ENCODE measurements at regions not wholly inside any gene's neighbourhood (a gene's known extent, or its start where the extent isn't known, plus 50 kb on each side); places are given as distances from the start of the nearest gene placed in this dataset.

GRCh38 chr1:192488058-192488457, 87.5 kb upstream of the RGS1 start (continued):
- TF ChIP-seq CTBP2 (IDR thresholded peaks at IDR 0.05; ENCODE audit: borderline replicate concordance, insufficient read depth, insufficient read length, low read length) (no peak), KDM5A (IDR thresholded peaks at IDR 0.05; ENCODE audit: low read length) (no peak), TAF1 (IDR thresholded peaks at IDR 0.05; ENCODE audit: low read depth, low read length) (no peak), EP300 (IDR thresholded peaks at IDR 0.05; ENCODE audit: borderline replicate concordance in 1 of 2, low read depth in 2 of 2, low read length in 2 of 2) (no peak), GABPA (IDR thresholded peaks at IDR 0.05; ENCODE audit: borderline replicate concordance, insufficient read depth, low read length) (no peak), RNF2 (IDR thresholded peaks at IDR 0.05; ENCODE audit: borderline replicate concordance, low read depth, low read length, missing control alignments, poor library complexity, severe bottlenecking) (no peak)

Measured in H1 (cell line).